Activated naive CD8-positive, alpha-beta T cell (primary cell): ENCODE measurements at regions not wholly inside any gene's neighbourhood (a gene's known extent, or its start where the extent isn't known, plus 50 kb on each side); places are given as distances from the start of the nearest gene placed in this dataset.
"Not testable (repeated sequence)": the region's sequence is repeated elsewhere in the genome, so short reads cannot be mapped to it uniquely, and the experiment has no call there.

ENCODE experiments used
- H3K27ac Mint-ChIP-seq: one replicate; pipeline ENCODE4 v1.8.0; 2021; ENCODE audit warnings: mixed read lengths
- H3K27me3 Mint-ChIP-seq: one replicate; pipeline ENCODE4 v1.8.0; 2021; ENCODE audit warnings: mixed read lengths
- H3K36me3 Mint-ChIP-seq: one replicate; pipeline ENCODE4 v1.8.0; 2021; ENCODE audit warnings: mixed read lengths
- H3K4me1 Mint-ChIP-seq: one replicate; pipeline ENCODE4 v1.8.0; 2021; ENCODE audit warnings: low read depth, mixed read lengths
- H3K4me3 Mint-ChIP-seq: one replicate; pipeline ENCODE4 v1.8.0; 2021; ENCODE audit warnings: mild to moderate bottlenecking, mixed read lengths
- H3K9me3 Mint-ChIP-seq: one replicate; pipeline ENCODE4 v1.8.0; 2021; ENCODE audit warnings: low read depth, mixed read lengths

- H3K4me1 Mint-ChIP-seq, result peaks cover 2% of the 10 kb centered on the region
- no peaks in the 10 kb centered on the region for H3K36me3 Mint-ChIP-seq
- H3K9me3 Mint-ChIP-seq, result no peaks in the 10 kb centered on the region
- peaks cover 6% of the 10 kb centered on the region for H3K27me3 Mint-ChIP-seq
- H3K4me3 Mint-ChIP-seq, result no peak overlapping the region
- no peak overlapping the region for H3K27ac Mint-ChIP-seq
These were observed 240.6 kb upstream of the CAND1 start for GRCh38 chr12:67028529-67028928.

GRCh38 chr12:67034110-67034879 lies 234.9 kb upstream of the CAND1 start:
- Mint-ChIP-seq H3K36me3 (no peaks in the 10 kb centered on the region), H3K27me3 (peaks cover 3% of the 10 kb centered on the region), H3K4me1 (no peaks in the 10 kb centered on the region), H3K27ac (no peak overlapping the region), H3K4me3 (no peak overlapping the region), H3K9me3 (no peaks in the 10 kb centered on the region)

GRCh38 chr12:67035121-67035520 lies 234.0 kb upstream of the CAND1 start:
- no peak overlapping the region for H3K4me3 Mint-ChIP-seq
- no peaks in the 10 kb centered on the region for H3K36me3 Mint-ChIP-seq
- H3K27me3 Mint-ChIP-seq, result peaks cover 3% of the 10 kb centered on the region
- H3K9me3 Mint-ChIP-seq, result no peaks in the 10 kb centered on the region
- no peaks in the 10 kb centered on the region for H3K4me1 Mint-ChIP-seq
- H3K27ac Mint-ChIP-seq, result no peak overlapping the region

GRCh38 chr12:67038486-67038885 lies 230.7 kb upstream of the CAND1 start:
- H3K9me3 Mint-ChIP-seq, result no peaks in the 10 kb centered on the region
- H3K4me3 Mint-ChIP-seq, result no peak overlapping the region
- no peaks in the 10 kb centered on the region for H3K4me1 Mint-ChIP-seq
- no peak overlapping the region for H3K27ac Mint-ChIP-seq
- H3K36me3 Mint-ChIP-seq, result no peaks in the 10 kb centered on the region
- H3K27me3 Mint-ChIP-seq, result no peaks in the 10 kb centered on the region

GRCh38 chr12:67039995-67040860 lies 228.9 kb upstream of the CAND1 start:
- H3K9me3 Mint-ChIP-seq, result no peaks in the 10 kb centered on the region
- H3K27ac Mint-ChIP-seq, result no peak overlapping the region
- no peak overlapping the region for H3K4me3 Mint-ChIP-seq
- no peaks in the 10 kb centered on the region for H3K4me1 Mint-ChIP-seq
- no peaks in the 10 kb centered on the region for H3K27me3 Mint-ChIP-seq
- H3K36me3 Mint-ChIP-seq, result no peaks in the 10 kb centered on the region

- no peak overlapping the region for H3K4me3 Mint-ChIP-seq
- no peak overlapping the region for H3K27ac Mint-ChIP-seq
- H3K27me3 Mint-ChIP-seq, result no peaks in the 10 kb centered on the region
- H3K4me1 Mint-ChIP-seq, result no peaks in the 10 kb centered on the region
- H3K36me3 Mint-ChIP-seq, result peaks cover 2% of the 10 kb centered on the region
- no peaks in the 10 kb centered on the region for H3K9me3 Mint-ChIP-seq
These were observed 228.4 kb upstream of the CAND1 start for GRCh38 chr12:67040861-67041137.

GRCh38 chr12:67042697-67043131 lies 226.4 kb upstream of the CAND1 start:
- H3K36me3 Mint-ChIP-seq, result peaks cover 2% of the 10 kb centered on the region
- H3K27me3 Mint-ChIP-seq, result no peaks in the 10 kb centered on the region
- no peaks in the 10 kb centered on the region for H3K4me1 Mint-ChIP-seq
- no peak overlapping the region for H3K27ac Mint-ChIP-seq
- no peak overlapping the region for H3K4me3 Mint-ChIP-seq
- H3K9me3 Mint-ChIP-seq, result no peaks in the 10 kb centered on the region

- Mint-ChIP-seq H3K4me3 (no peak overlapping the region), H3K4me1 (no peaks in the 10 kb centered on the region), H3K27ac (no peak overlapping the region), H3K36me3 (peaks cover 2% of the 10 kb centered on the region), H3K27me3 (no peaks in the 10 kb centered on the region), H3K9me3 (no peaks in the 10 kb centered on the region)
These were observed 225.4 kb upstream of the CAND1 start for GRCh38 chr12:67043771-67044170.

GRCh38 chr12:67045650-67046049 lies 223.5 kb upstream of the CAND1 start:
- H3K27ac Mint-ChIP-seq, result no peak overlapping the region
- H3K4me1 Mint-ChIP-seq, result no peaks in the 10 kb centered on the region
- H3K27me3 Mint-ChIP-seq, result no peaks in the 10 kb centered on the region
- H3K9me3 Mint-ChIP-seq, result no peaks in the 10 kb centered on the region
- peaks cover 2% of the 10 kb centered on the region for H3K36me3 Mint-ChIP-seq
- no peak overlapping the region for H3K4me3 Mint-ChIP-seq

GRCh38 chr12:67046062-67046461 lies 223.1 kb upstream of the CAND1 start:
- Mint-ChIP-seq H3K4me1 (no peaks in the 10 kb centered on the region), H3K27me3 (no peaks in the 10 kb centered on the region), H3K36me3 (peaks cover 2% of the 10 kb centered on the region), H3K4me3 (no peak overlapping the region), H3K27ac (no peak overlapping the region), H3K9me3 (no peaks in the 10 kb centered on the region)

GRCh38 chr12:67047634-67048033 lies 221.5 kb upstream of the CAND1 start:
- Mint-ChIP-seq H3K4me3 (no peak overlapping the region), H3K27ac (no peak overlapping the region), H3K9me3 (no peaks in the 10 kb centered on the region), H3K36me3 (peaks cover 2% of the 10 kb centered on the region), H3K27me3 (no peaks in the 10 kb centered on the region), H3K4me1 (no peaks in the 10 kb centered on the region)

GRCh38 chr12:67048371-67048770 lies 220.8 kb upstream of the CAND1 start:
- H3K27ac Mint-ChIP-seq, result no peak overlapping the region
- no peak overlapping the region for H3K4me3 Mint-ChIP-seq
- no peaks in the 10 kb centered on the region for H3K27me3 Mint-ChIP-seq
- H3K9me3 Mint-ChIP-seq, result no peaks in the 10 kb centered on the region
- peaks cover 2% of the 10 kb centered on the region for H3K36me3 Mint-ChIP-seq
- H3K4me1 Mint-ChIP-seq, result no peaks in the 10 kb centered on the region

GRCh38 chr12:67049199-67049598 lies 220.0 kb upstream of the CAND1 start:
- not testable (repeated sequence) for H3K9me3 Mint-ChIP-seq, H3K4me3 Mint-ChIP-seq, H3K36me3 Mint-ChIP-seq, H3K27ac Mint-ChIP-seq, H3K4me1 Mint-ChIP-seq, H3K27me3 Mint-ChIP-seq

- no peaks in the 10 kb centered on the region for H3K4me1 Mint-ChIP-seq
- no peaks in the 10 kb centered on the region for H3K9me3 Mint-ChIP-seq
- H3K27me3 Mint-ChIP-seq, result peaks cover 1% of the 10 kb centered on the region
- H3K36me3 Mint-ChIP-seq, result no peaks in the 10 kb centered on the region
- H3K4me3 Mint-ChIP-seq, result no peak overlapping the region
- H3K27ac Mint-ChIP-seq, result no peak overlapping the region
These were observed 216.2 kb upstream of the CAND1 start for GRCh38 chr12:67052981-67053380.

GRCh38 chr12:67056329-67056728 lies 212.8 kb upstream of the CAND1 start:
- no peaks in the 10 kb centered on the region for H3K4me1 Mint-ChIP-seq
- H3K9me3 Mint-ChIP-seq, result no peaks in the 10 kb centered on the region
- H3K36me3 Mint-ChIP-seq, result no peaks in the 10 kb centered on the region
- no peak overlapping the region for H3K27ac Mint-ChIP-seq
- peaks cover 4% of the 10 kb centered on the region for H3K27me3 Mint-ChIP-seq
- H3K4me3 Mint-ChIP-seq, result no peak overlapping the region

GRCh38 chr12:67057072-67057471 lies 212.1 kb upstream of the CAND1 start:
- H3K9me3 Mint-ChIP-seq, result no peaks in the 10 kb centered on the region
- H3K27me3 Mint-ChIP-seq, result peaks cover 7% of the 10 kb centered on the region
- no peaks in the 10 kb centered on the region for H3K4me1 Mint-ChIP-seq
- H3K27ac Mint-ChIP-seq, result no peak overlapping the region
- H3K36me3 Mint-ChIP-seq, result no peaks in the 10 kb centered on the region
- no peak overlapping the region for H3K4me3 Mint-ChIP-seq
